T-cell (primary cell): ENCODE measurements at regions not wholly inside any gene's neighbourhood (a gene's known extent, or its start where the extent isn't known, plus 50 kb on each side); places are given as distances from the start of the nearest gene placed in this dataset.
"Not testable (repeated sequence)": the region's sequence is repeated elsewhere in the genome, so short reads cannot be mapped to it uniquely, and the experiment has no call there.

Source experiments
- ATAC-seq, 4 experiments: fragments of 200-7000 bp in 3 of 4; fragments of 150-1000 bp in 1 of 4; cut with Tn5 transposase; replicated peaks in 1 of 4; 1 replicate in 3 of 4; 2 replicates in 1 of 4; pipeline ENCODE4 v1.10.0; 2021; ENCODE audit warnings: moderate library complexity in 3 of 4, mild to moderate bottlenecking in 2 of 4, moderate number of reproducible peaks in 1 of 4
- CTCF ChIA-PET, 2 donors: fragments of 300-600 bp; sonication (Branson Sonifier 250); formaldehyde crosslinking; loops; one replicate each; lab custom pipeline; 2022; ENCODE audit warnings: antibody characterized with exemption in 2 of 2; lab: Charles Lee
- POLR2A ChIA-PET, 2 donors: fragments of 300-600 bp; sonication (Branson Sonifier 250); formaldehyde crosslinking; loops; one replicate each; lab custom pipeline; 2022; ENCODE audit warnings: antibody characterized with exemption in 2 of 2; lab: Charles Lee
- DNase-seq, 35 experiments: peaks; one replicate each; pipeline versions ENCODE4 v3.0.0 to v3.0.0-alpha.2; 2013 to 2023
- H3K27ac ChIP-seq: one replicate; pipeline ENCODE4 v1.5.1; 2013; ENCODE audit warnings: low read length
- H3K27me3 ChIP-seq, 2 experiments: replicated peaks in 1 of 2; 1 replicate in 1 of 2; 2 replicates in 1 of 2; pipeline versions ENCODE4 v1.6.1 to v1.7.0; 2013; ENCODE audit warnings: low read length in 1 of 2, mixed read lengths in 1 of 2; ENCODE audit not compliant: control insufficient read depth in 2 of 2, insufficient read depth in 2 of 2; ENCODE audit errors: extremely low read depth in 1 of 2
- H3K36me3 ChIP-seq, 2 donors: 1 replicate in 1 of 2; 2 replicates in 1 of 2; pipeline versions ENCODE4 v1.6.1 to v1.7.0; 2013; ENCODE audit warnings: low read length in 1 of 2; ENCODE audit not compliant: control insufficient read depth in 2 of 2, insufficient read depth in 1 of 2; ENCODE audit errors: extremely low read depth in 1 of 2
- H3K4me1 ChIP-seq, 2 experiments: 1 replicate in 1 of 2; 2 replicates in 1 of 2; pipeline versions ENCODE4 v1.6.1 to v1.7.0; 2013; ENCODE audit warnings: low read length in 2 of 2, mixed read lengths in 1 of 2; ENCODE audit not compliant: insufficient read depth in 2 of 2, control insufficient read depth in 1 of 2; ENCODE audit errors: extremely low read depth in 1 of 2
- H3K4me3 ChIP-seq, 2 donors: 1 replicate in 1 of 2; 2 replicates in 1 of 2; pipeline versions ENCODE4 v1.5.1 to v1.7.0; 2013; ENCODE audit warnings: mild to moderate bottlenecking in 2 of 2, low read length in 1 of 2, moderate library complexity in 1 of 2; ENCODE audit not compliant: control insufficient read depth in 1 of 2; ENCODE audit errors: extremely low read depth in 1 of 2
- H3K9me3 ChIP-seq: 2 replicates; pipeline ENCODE4 v1.7.0; 2013
- H3K27ac Mint-ChIP-seq, 2 donors: one replicate each; pipeline ENCODE4 v1.8.0; 2020 to 2021; ENCODE audit warnings: mild to moderate bottlenecking in 2 of 2, mixed read lengths in 2 of 2
- H3K27me3 Mint-ChIP-seq, 2 donors: one replicate each; pipeline ENCODE4 v1.8.0; 2021 to 2022; ENCODE audit warnings: mixed read lengths in 2 of 2
- H3K36me3 Mint-ChIP-seq: one replicate; pipeline ENCODE4 v1.8.0; 2021; ENCODE audit warnings: mixed read lengths
- H3K4me1 Mint-ChIP-seq, 3 donors: one replicate each; pipeline ENCODE4 v1.8.0; 2020 to 2022; ENCODE audit warnings: mixed read lengths in 3 of 3, mild to moderate bottlenecking in 1 of 3
- H3K4me3 Mint-ChIP-seq, 3 donors: one replicate each; pipeline ENCODE4 v1.8.0; 2020 to 2022; ENCODE audit warnings: mild to moderate bottlenecking in 3 of 3, mixed read lengths in 3 of 3, moderate library complexity in 3 of 3
- H3K9me3 Mint-ChIP-seq, 3 donors: one replicate each; pipeline ENCODE4 v1.8.0; 2020 to 2022; ENCODE audit warnings: mixed read lengths in 3 of 3
- WGBS: methylation state at CpG from one replicate; pipeline ENCODE4 v1.1.5; 2013; ENCODE audit warnings: missing lambda C conversion rate; ENCODE audit not compliant: insufficient coverage; 5-methylcytosine and 5-hydroxymethylcytosine counted together

DNA sequence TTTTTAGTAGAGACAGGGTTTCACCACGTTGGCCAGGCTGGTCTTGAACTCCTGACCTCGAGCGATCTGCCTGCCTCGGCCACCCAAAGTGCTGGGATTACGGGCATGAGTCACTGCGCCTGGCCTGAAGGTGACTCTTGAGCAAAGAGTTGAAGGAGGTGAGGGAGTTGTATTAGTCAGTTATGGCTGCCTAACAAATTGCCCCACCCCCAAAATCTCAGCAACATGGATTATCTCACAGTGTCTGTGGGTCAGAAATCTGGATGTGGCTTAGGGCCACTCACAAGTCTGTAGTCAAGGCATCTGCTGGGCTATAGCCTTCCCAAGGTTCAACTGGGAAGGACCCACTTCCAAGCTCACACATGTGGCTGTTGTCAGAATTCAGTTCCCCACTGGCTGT, 52.8 kb upstream of the ADGRE5 start:
- ATAC-seq, result no peak
- Histone ChIP-seq H3K27ac (no peak overlapping the region), H3K36me3 (no peaks in the 10 kb centered on the region), H3K4me3 (no peak overlapping the region), H3K9me3 (no peaks in the 10 kb centered on the region), H3K27me3 (peaks cover 0 to 4% of the 10 kb centered on the region in 2 experiments), H3K4me1 (peaks cover 0 to 4% of the 10 kb centered on the region in 2 experiments)
- no peaks in the 10 kb centered on the region for H3K27me3 Mint-ChIP-seq
- peaks cover 0 to 5% (median 4%) of the 10 kb centered on the region in 3 donors for H3K4me1 Mint-ChIP-seq
- H3K36me3 Mint-ChIP-seq, result no peaks in the 10 kb centered on the region
- no peak overlapping the region for H3K27ac Mint-ChIP-seq
- DNase-seq, result no peak
- no CpG with 5 or more reads among the region's 6 CpGs for WGBS
- no peaks in the 10 kb centered on the region for H3K9me3 Mint-ChIP-seq
- H3K4me3 Mint-ChIP-seq, result no peak overlapping the region
- ChIA-PET CTCF (no interaction called here), POLR2A (no interaction called here)

DNA sequence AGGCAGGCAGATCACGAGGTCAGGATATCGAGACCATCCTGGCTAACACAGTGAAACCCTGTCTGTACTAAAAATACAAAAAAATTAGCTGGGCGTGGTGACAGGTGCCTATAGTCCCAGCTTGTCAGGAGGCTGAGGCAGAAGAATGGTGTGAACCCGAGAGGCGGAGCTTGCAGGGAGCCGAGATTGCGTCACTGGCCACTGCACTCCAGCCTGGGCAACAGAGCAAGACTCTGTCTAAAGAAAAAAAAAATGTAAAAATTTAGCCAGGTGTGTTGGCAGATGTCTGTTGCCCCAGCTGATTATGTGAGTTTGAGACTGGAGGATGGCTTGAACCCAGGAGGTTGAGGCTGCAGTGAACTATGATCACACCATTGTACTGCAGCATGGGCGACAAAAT, 54.2 kb upstream of the ADGRE5 start:
- H3K27ac ChIP-seq, DNase-seq, CTCF ChIA-PET, H3K4me3 Mint-ChIP-seq, POLR2A ChIA-PET, H3K36me3 ChIP-seq, ATAC-seq, H3K27me3 Mint-ChIP-seq, H3K4me1 ChIP-seq, H3K9me3 ChIP-seq, H3K27ac Mint-ChIP-seq, H3K36me3 Mint-ChIP-seq, H3K27me3 ChIP-seq, H3K9me3 Mint-ChIP-seq, H3K4me3 ChIP-seq, H3K4me1 Mint-ChIP-seq: not testable (repeated sequence)
- WGBS, result 92% methylated on average over 5 of the region's 8 CpGs

DNA sequence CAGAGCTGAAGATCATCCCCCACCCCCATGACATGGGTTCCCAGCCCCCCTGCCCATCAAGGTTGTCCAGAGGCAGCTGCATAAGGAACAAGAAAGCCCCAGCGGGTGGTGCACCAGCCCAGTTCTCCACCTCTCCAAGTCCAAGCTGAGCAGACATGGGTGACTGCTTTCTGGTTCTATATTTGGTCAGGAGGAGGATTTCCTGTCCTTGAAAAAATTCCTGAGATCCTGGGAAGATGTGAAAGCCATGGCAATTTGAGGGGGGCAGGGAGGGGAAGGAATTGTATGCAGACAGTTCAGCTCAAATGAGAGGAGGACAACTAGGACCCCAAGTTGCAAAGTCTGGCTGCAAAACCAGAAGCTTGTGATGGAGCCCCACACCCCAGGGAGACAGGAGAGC, 55.4 kb upstream of the ADGRE5 start:
- no CpG with 5 or more reads among the region's 1 CpG for WGBS

DNA sequence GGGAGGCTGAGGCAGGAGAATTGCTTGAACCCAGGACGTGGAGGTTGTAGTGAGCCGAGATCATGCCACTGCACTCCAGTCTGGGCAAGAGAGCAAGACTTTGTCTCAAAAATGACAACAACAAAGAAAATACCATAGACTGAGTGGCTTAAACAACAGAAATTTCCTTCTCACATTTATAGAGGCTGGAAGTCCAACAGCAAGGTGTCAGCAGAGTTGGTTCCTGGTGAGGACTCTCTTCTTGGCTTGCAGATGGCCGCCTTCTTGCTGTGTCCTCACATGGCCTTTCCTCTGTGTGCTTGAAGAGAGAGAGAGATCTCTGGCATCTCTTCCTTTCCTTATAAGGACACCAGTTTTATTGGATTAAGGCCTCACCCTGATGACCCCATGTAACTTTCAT, 56.1 kb upstream of the ADGRE5 start:
- DNase-seq (no peak), ATAC-seq (no peak)
- no peaks in the 10 kb centered on the region for H3K9me3 Mint-ChIP-seq
- no peaks in the 10 kb centered on the region for H3K36me3 ChIP-seq
- no peaks in the 10 kb centered on the region for H3K4me1 Mint-ChIP-seq
- no CpG with 5 or more reads among the region's 3 CpGs for WGBS
- ChIA-PET POLR2A (no interaction called here), CTCF (interaction anchor here in 1 of 2 donors (0.6 kb wide), 1 partner anchor 524 kb away, joined by 7 read pairs; no protein-coding TSS in a partner anchor)
- H3K27me3 ChIP-seq, result peaks cover 0 to 4% of the 10 kb centered on the region in 2 experiments
- no peaks in the 10 kb centered on the region for H3K4me1 ChIP-seq
- H3K27ac ChIP-seq, result no peak overlapping the region
- no peaks in the 10 kb centered on the region for H3K27me3 Mint-ChIP-seq
- no peaks in the 10 kb centered on the region for H3K9me3 ChIP-seq
- H3K36me3 Mint-ChIP-seq, result no peaks in the 10 kb centered on the region
- H3K27ac Mint-ChIP-seq, result no peak overlapping the region
- H3K4me3 Mint-ChIP-seq, result no peak overlapping the region
- no peak overlapping the region for H3K4me3 ChIP-seq

More for the DNA sequence above, 55.4 kb upstream of the ADGRE5 start:
- Histone ChIP-seq H3K27me3 (peaks cover 0 to 4% of the 10 kb centered on the region in 2 experiments), H3K4me1 (no peaks in the 10 kb centered on the region), H3K4me3 (no peak overlapping the region), H3K9me3 (no peaks in the 10 kb centered on the region), H3K27ac (no peak overlapping the region), H3K36me3 (no peaks in the 10 kb centered on the region)
- DNase-seq, result no peak
- Mint-ChIP-seq H3K27me3 (no peaks in the 10 kb centered on the region), H3K9me3 (no peaks in the 10 kb centered on the region), H3K4me1 (no peaks in the 10 kb centered on the region), H3K36me3 (no peaks in the 10 kb centered on the region), H3K27ac (no peak overlapping the region), H3K4me3 (no peak overlapping the region)
- ChIA-PET CTCF (no interaction called here), POLR2A (interaction anchor here in 1 of 2 donors (0.7 kb wide), 1 partner anchor 23 kb away, joined by 4 read pairs; no protein-coding TSS in a partner anchor)
- no peak for ATAC-seq

DNA sequence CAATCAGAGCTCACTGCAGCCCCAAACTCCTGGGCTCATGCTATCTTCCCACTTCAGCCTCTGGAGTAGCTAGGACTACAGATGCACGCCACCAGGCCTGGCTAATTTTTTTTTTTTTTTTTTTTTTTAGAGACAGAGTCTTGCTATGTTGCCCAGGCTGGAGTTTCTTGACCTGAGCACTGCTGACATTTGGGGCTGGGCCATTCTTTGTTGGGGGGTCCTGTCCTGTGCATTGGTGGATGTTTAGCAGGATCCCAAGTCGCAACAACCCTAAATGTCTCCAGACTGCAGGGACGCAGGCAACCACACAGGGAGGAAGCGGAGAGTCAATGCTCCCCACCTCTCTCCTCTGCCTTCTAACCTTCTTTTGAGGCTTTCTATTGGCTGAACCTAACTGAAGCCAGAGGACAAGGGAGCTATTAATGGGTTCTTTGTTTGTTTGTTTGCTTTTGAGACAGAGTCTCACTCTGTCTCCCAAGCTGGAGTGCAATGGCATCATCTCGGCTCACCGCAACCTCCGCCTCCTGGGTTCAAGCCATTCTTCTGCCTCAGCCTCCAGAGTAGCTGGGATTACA, 58.3 kb upstream of the ADGRE5 start:
- Histone ChIP-seq H3K36me3 (no peaks in the 10 kb centered on the region), H3K27me3 (no peaks in the 10 kb centered on the region), H3K27ac (no peak overlapping the region), H3K4me1 (no peaks in the 10 kb centered on the region), H3K9me3 (no peaks in the 10 kb centered on the region), H3K4me3 (no peak overlapping the region)
- Mint-ChIP-seq H3K36me3 (no peaks in the 10 kb centered on the region), H3K27me3 (no peaks in the 10 kb centered on the region), H3K4me1 (no peaks in the 10 kb centered on the region), H3K27ac (no peak overlapping the region), H3K4me3 (no peak overlapping the region), H3K9me3 (no peaks in the 10 kb centered on the region)
- DNase-seq (no peak), ATAC-seq (no peak)
- 100% methylated on average over 3 of the region's 7 CpGs for WGBS
- POLR2A ChIA-PET, result no interaction called here
- CTCF ChIA-PET, result interaction anchor here (0.6 to 0.7 kb wide), 2 partner anchors 23 to 304 kb away, joined by 4 to 5 read pairs; no protein-coding TSS in a partner anchor

DNA sequence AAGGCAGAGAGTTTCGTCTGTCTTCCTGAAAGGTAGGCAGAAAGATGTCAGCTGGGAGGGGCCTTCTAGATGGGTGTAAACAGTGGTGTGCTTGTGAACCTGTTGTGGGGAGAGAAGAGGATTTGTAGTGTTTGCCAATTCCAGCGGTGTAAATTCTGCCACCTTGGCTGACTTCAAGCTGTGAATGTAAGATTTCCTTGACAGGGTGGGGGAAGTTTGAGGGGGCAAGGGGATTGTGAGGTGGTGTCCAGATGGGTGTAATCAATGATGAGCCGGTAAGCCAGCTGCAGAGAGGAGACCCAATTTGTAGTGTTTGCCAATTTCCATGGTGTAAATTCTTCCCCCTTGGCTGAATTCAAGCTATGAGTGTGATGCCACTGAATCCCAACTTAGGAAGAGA, 61.0 kb upstream of the ADGRE5 start:
- no peak overlapping the region for H3K27ac ChIP-seq
- H3K27me3 ChIP-seq, result no peaks in the 10 kb centered on the region
- H3K9me3 ChIP-seq, result no peaks in the 10 kb centered on the region
- no peak overlapping the region for H3K27ac Mint-ChIP-seq
- ATAC-seq, result no peak
- POLR2A ChIA-PET, result no interaction called here
- no peak for DNase-seq
- no peaks in the 10 kb centered on the region for H3K36me3 Mint-ChIP-seq
- CTCF ChIA-PET, result no interaction called here
- no peaks in the 10 kb centered on the region for H3K4me1 Mint-ChIP-seq
- 76% methylated on average over 3 of the region's 3 CpGs for WGBS
- no peak overlapping the region for H3K4me3 ChIP-seq
- H3K36me3 ChIP-seq, result no peaks in the 10 kb centered on the region
- H3K4me1 ChIP-seq, result no peaks in the 10 kb centered on the region
- no peak overlapping the region for H3K4me3 Mint-ChIP-seq
- no peaks in the 10 kb centered on the region for H3K27me3 Mint-ChIP-seq
- H3K9me3 Mint-ChIP-seq, result no peaks in the 10 kb centered on the region

DNA sequence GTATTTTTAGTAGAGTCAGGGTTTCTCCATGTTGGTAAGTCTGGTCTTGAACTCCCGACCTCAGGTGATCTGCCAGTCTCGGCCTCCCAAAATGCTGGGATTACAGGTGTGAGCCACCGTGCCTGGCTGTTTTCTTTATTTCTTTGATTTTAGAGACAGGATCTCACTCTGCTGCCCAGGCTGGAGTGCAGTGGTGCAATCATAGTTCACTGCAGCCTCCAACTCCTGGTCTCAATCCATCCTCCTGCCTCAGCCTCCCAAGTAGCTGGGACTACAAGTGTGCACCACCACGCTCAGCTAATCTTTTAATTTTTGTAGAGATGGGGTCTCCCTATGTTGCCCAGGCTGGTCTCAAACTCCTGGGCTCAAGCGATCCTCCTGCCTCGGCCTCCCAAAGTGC, 61.5 kb upstream of the ADGRE5 start:
- H3K27me3 Mint-ChIP-seq, H3K27ac Mint-ChIP-seq, H3K4me3 Mint-ChIP-seq, H3K4me3 ChIP-seq, H3K4me1 ChIP-seq, H3K9me3 Mint-ChIP-seq, H3K27me3 ChIP-seq, CTCF ChIA-PET, ATAC-seq, H3K9me3 ChIP-seq, H3K27ac ChIP-seq, POLR2A ChIA-PET, H3K36me3 Mint-ChIP-seq, H3K4me1 Mint-ChIP-seq, H3K36me3 ChIP-seq, DNase-seq: not testable (repeated sequence)
- WGBS, result 86% methylated on average over 3 of the region's 6 CpGs
